A673 (cell line): ENCODE measurements at regions not wholly inside any gene's neighbourhood (a gene's known extent, or its start where the extent isn't known, plus 50 kb on each side); places are given as distances from the start of the nearest gene placed in this dataset.

Source experiments
- BruUV-seq: library from RNA; stranded (reverse); fragments of 400-500 nt; replicated peaks from 2 replicates; lab custom pipeline; 2021; lab: Mats Ljungman, UMichigan
- CTCF ChIA-PET: fragments of 300-600 bp; sonication (Branson Sonifier 250); formaldehyde crosslinking; loops from one replicate; lab custom pipeline; 2022; ENCODE audit warnings: antibody characterized with exemption; lab: Charles Lee
- POLR2A ChIA-PET: fragments of 300-600 bp; sonication (Branson Sonifier 250); formaldehyde crosslinking; loops from one replicate; lab custom pipeline; 2022; ENCODE audit warnings: antibody characterized with exemption; ENCODE audit not compliant: low non-redundant PET; lab: Charles Lee
- DNase-seq: peaks from one replicate; pipeline ENCODE4 v3.0.0-alpha.2; 2015; ENCODE audit warnings: low spot score
- H3K27ac ChIP-seq: fragments of 200-600 bp; sonication (generic); 2 replicates; pipeline ENCODE4 v1.5.1; 2016; ENCODE audit warnings: mixed run types, low read depth, mild to moderate bottlenecking, mixed read lengths, antibody characterized with exemption, low read length; ENCODE audit not compliant: poor library complexity, severe bottlenecking
- H3K27me3 ChIP-seq: fragments of 200-600 bp; sonication (generic); replicated peaks from 2 replicates; pipeline ENCODE4 v1.6.1; 2017; ENCODE audit warnings: mixed run types, low read depth, mild to moderate bottlenecking, mixed read lengths, antibody characterized with exemption, low read length; ENCODE audit not compliant: insufficient read depth, poor library complexity
- H3K36me3 ChIP-seq: fragments of 200-600 bp; sonication (generic); 2 replicates; pipeline ENCODE4 v1.6.1; 2016; ENCODE audit warnings: mixed run types, mild to moderate bottlenecking, mixed read lengths, antibody characterized with exemption, low read length; ENCODE audit not compliant: insufficient read depth, poor library complexity, severe bottlenecking
- H3K4me1 ChIP-seq: fragments of 200-600 bp; sonication (generic); 2 replicates; pipeline ENCODE4 v1.6.1; 2017; ENCODE audit warnings: mixed run types, mild to moderate bottlenecking, mixed read lengths, antibody characterized with exemption, low read length; ENCODE audit not compliant: insufficient read depth, poor library complexity, severe bottlenecking
- H3K4me3 ChIP-seq: fragments of 200-600 bp; sonication (generic); 2 replicates; pipeline ENCODE4 v1.5.1; 2016; ENCODE audit warnings: low read depth, mixed run types, mild to moderate bottlenecking, mixed read lengths, low read length; ENCODE audit not compliant: poor library complexity, severe bottlenecking
- H3K9me3 ChIP-seq: fragments of 200-600 bp; sonication (generic); 2 replicates; pipeline ENCODE4 v1.6.1; 2016; ENCODE audit warnings: mixed run types, low read depth, mild to moderate bottlenecking, mixed read lengths, antibody characterized with exemption, low read length; ENCODE audit not compliant: poor library complexity, severe bottlenecking
- CTCF ChIP-seq: fragments of 300-800, 200-600 bp; sonication (generic); conservative IDR thresholded peaks from 2 replicates; pipeline ENCODE4 v1.5.1; 2017; ENCODE audit warnings: low read depth, mild to moderate bottlenecking, antibody characterized with exemption, low read length, moderate library complexity, mixed read lengths
- EZH2 ChIP-seq: fragments of 200-600 bp; sonication (generic); IDR thresholded peaks from 2 replicates; pipeline ENCODE4 v1.6.1; 2017; ENCODE audit warnings: borderline replicate concordance, low read depth, mild to moderate bottlenecking, mixed read lengths, antibody characterized with exemption, low read length; ENCODE audit not compliant: poor library complexity, severe bottlenecking
- intact Hi-C: fragments of 100-400 bp; cut with micrococcal nuclease; formaldehyde crosslinking; loops from one replicate; pipeline ENCODE4 v1.10.0; 2022; ENCODE audit not compliant: unreplicated experiment

- Histone ChIP-seq H3K36me3 (no peaks in the 10 kb centered on the region), H3K27me3 (peaks cover 88% of the 10 kb centered on the region), H3K4me1 (peaks cover 3% of the 10 kb centered on the region), H3K4me3 (no peak overlapping the region), H3K9me3 (no peaks in the 10 kb centered on the region), H3K27ac (no peak overlapping the region)
- TF ChIP-seq EZH2: no peak
- no peak for TF ChIP-seq CTCF
- ChIA-PET POLR2A (no interaction called here), CTCF (no interaction called here)
- intact Hi-C loops: no loop called here
- BruUV-seq: no TSS peak
- no peak for DNase-seq
Measured at GRCh38 chr20:62580733-62581132, 61.6 kb upstream of the SLCO4A1 start.

GRCh38 chr20:62581308-62581707 lies 61.0 kb upstream of the SLCO4A1 start:
- H3K27me3 ChIP-seq: peaks cover 82% of the 10 kb centered on the region
- no peak overlapping the region for H3K27ac ChIP-seq
- TF ChIP-seq EZH2: no peak
- TF ChIP-seq CTCF: no peak
- DNase-seq: no peak
- ChIA-PET POLR2A (no interaction called here), CTCF (no interaction called here)
- intact Hi-C loops: no loop called here
- no peaks in the 10 kb centered on the region for H3K9me3 ChIP-seq
- no peaks in the 10 kb centered on the region for H3K36me3 ChIP-seq
- H3K4me3 ChIP-seq: no peak overlapping the region
- BruUV-seq: no TSS peak
- peaks cover 3% of the 10 kb centered on the region for H3K4me1 ChIP-seq

- Histone ChIP-seq H3K9me3 (no peaks in the 10 kb centered on the region), H3K4me3 (no peak overlapping the region), H3K4me1 (peaks cover 3% of the 10 kb centered on the region), H3K27me3 (peaks cover 77% of the 10 kb centered on the region), H3K27ac (no peak overlapping the region), H3K36me3 (no peaks in the 10 kb centered on the region)
- DNase-seq: no peak
- intact Hi-C loops: no loop called here
- BruUV-seq: no TSS peak
- peak; percentile 79 for TF ChIP-seq EZH2
- TF ChIP-seq CTCF: no peak
- POLR2A ChIA-PET: no interaction called here
- CTCF ChIA-PET: no interaction called here
Measured at GRCh38 chr20:62581806-62582205, 60.5 kb upstream of the SLCO4A1 start.
